KMS-11 (cell line): ENCODE measurements at regions not wholly inside any gene's neighbourhood (a gene's known extent, or its start where the extent isn't known, plus 50 kb on each side); places are given as distances from the start of the nearest gene placed in this dataset.

Source experiments
- H2AFZ ChIP-seq: fragments of 200-600 bp; sonication (generic); 2 replicates; pipeline ENCODE4 v1.6.1; 2016; ENCODE audit warnings: antibody characterized with exemption, mixed run types, low read depth
- H3K27ac ChIP-seq: fragments of 200-600 bp; sonication (generic); 2 replicates; pipeline ENCODE4 v1.6.1; 2016; ENCODE audit warnings: mild to moderate bottlenecking, mixed run types
- H3K27me3 ChIP-seq: fragments of 200-600 bp; sonication (generic); 2 replicates; pipeline ENCODE4 v1.6.1; 2017; ENCODE audit warnings: mild to moderate bottlenecking, low read depth, mixed run types, moderate library complexity; ENCODE audit not compliant: insufficient read depth
- H3K36me3 ChIP-seq: fragments of 200-600 bp; sonication (generic); 2 replicates; pipeline ENCODE4 v1.6.1; 2017; ENCODE audit warnings: mild to moderate bottlenecking, mixed run types; ENCODE audit not compliant: insufficient read depth
- H3K4me1 ChIP-seq: fragments of 200-600 bp; sonication (generic); 2 replicates; pipeline ENCODE4 v1.6.1; 2016; ENCODE audit warnings: mild to moderate bottlenecking, low read depth, mixed run types; ENCODE audit not compliant: poor library complexity, severe bottlenecking
- H3K4me2 ChIP-seq: fragments of 200-600 bp; sonication (generic); 2 replicates; pipeline ENCODE4 v1.7.0; 2016; ENCODE audit warnings: mild to moderate bottlenecking, mixed run types
- H3K4me3 ChIP-seq: fragments of 200-600 bp; sonication (generic); IDR thresholded peaks from 2 replicates; pipeline ENCODE4 v1.6.1; 2017; ENCODE audit warnings: low read depth, low read length, mixed read lengths; ENCODE audit not compliant: insufficient read depth
- H3K79me2 ChIP-seq: fragments of 200-600 bp; sonication (generic); 2 replicates; pipeline ENCODE4 v1.6.1; 2016; ENCODE audit warnings: low read depth, mixed run types; ENCODE audit not compliant: insufficient read depth
- H3K9ac ChIP-seq: fragments of 200-600 bp; sonication (generic); 2 replicates; pipeline ENCODE4 v1.6.1; 2016; ENCODE audit warnings: mild to moderate bottlenecking, mixed run types
- H4K20me1 ChIP-seq: fragments of 200-600 bp; sonication (generic); 2 replicates; pipeline ENCODE4 v1.6.1; 2016; ENCODE audit warnings: mild to moderate bottlenecking, mixed run types; ENCODE audit not compliant: insufficient read depth
- CTCF ChIP-seq: fragments of 200-600 bp; sonication (generic); conservative IDR thresholded peaks from 2 replicates; pipeline ENCODE4 v1.6.1; 2017; ENCODE audit warnings: low read depth, mild to moderate bottlenecking, antibody characterized with exemption, low read length, moderate library complexity, mixed read lengths

GRCh38 chr11:42021911-42022310 lies 562.5 kb upstream of the LRRC4C start:
- peaks cover 9% of the 10 kb centered on the region for H3K4me1 ChIP-seq
- H3K9ac ChIP-seq = no peak overlapping the region
- H3K4me2 ChIP-seq = no peak overlapping the region
- H3K36me3 ChIP-seq = no peaks in the 10 kb centered on the region
- H4K20me1 ChIP-seq = no peaks in the 10 kb centered on the region
- no peaks in the 10 kb centered on the region for H3K79me2 ChIP-seq
- no peaks in the 10 kb centered on the region for H3K27me3 ChIP-seq
- H2AFZ ChIP-seq = no peak overlapping the region
- H3K4me3 ChIP-seq = no peak overlapping the region
- H3K27ac ChIP-seq = no peak overlapping the region
- no peak for TF ChIP-seq CTCF

GRCh38 chr11:42023267-42023666 lies 563.8 kb upstream of the LRRC4C start:
- Histone ChIP-seq H3K27me3 (no peaks in the 10 kb centered on the region), H2AFZ (no peak overlapping the region), H3K27ac (no peak overlapping the region), H3K9ac (no peak overlapping the region), H4K20me1 (no peaks in the 10 kb centered on the region), H3K4me2 (no peak overlapping the region), H3K36me3 (no peaks in the 10 kb centered on the region), H3K4me3 (no peak overlapping the region), H3K79me2 (no peaks in the 10 kb centered on the region), H3K4me1 (peaks cover 9% of the 10 kb centered on the region)
- TF ChIP-seq CTCF = no peak

- Histone ChIP-seq H3K4me2 (no peak overlapping the region), H4K20me1 (no peaks in the 10 kb centered on the region), H3K27me3 (no peaks in the 10 kb centered on the region), H3K79me2 (no peaks in the 10 kb centered on the region), H3K4me3 (no peak overlapping the region), H3K9ac (no peak overlapping the region), H3K27ac (no peak overlapping the region), H2AFZ (no peak overlapping the region), H3K36me3 (no peaks in the 10 kb centered on the region), H3K4me1 (peaks cover 9% of the 10 kb centered on the region)
- TF ChIP-seq CTCF = no peak
Observed at GRCh38 chr11:42025121-42025803, 565.8 kb upstream of the LRRC4C start.

- Histone ChIP-seq H3K27me3 (no peaks in the 10 kb centered on the region), H3K79me2 (no peaks in the 10 kb centered on the region), H3K4me1 (no peaks in the 10 kb centered on the region), H3K9ac (no peak overlapping the region), H3K4me3 (no peak overlapping the region), H2AFZ (no peak overlapping the region), H3K4me2 (no peak overlapping the region), H4K20me1 (no peaks in the 10 kb centered on the region), H3K27ac (no peak overlapping the region), H3K36me3 (no peaks in the 10 kb centered on the region)
- no peak for TF ChIP-seq CTCF
Observed at GRCh38 chr11:42034826-42035225, 575.4 kb upstream of the LRRC4C start.
